ENCODE measurements at regions not wholly inside any gene's neighbourhood (a gene's known extent, or its start where the extent isn't known, plus 50 kb on each side); places are given as distances from the start of the nearest gene placed in this dataset.
"Not testable (repeated sequence)": the region's sequence is repeated elsewhere in the genome, so short reads cannot be mapped to it uniquely, and the experiment has no call there.

GRCh38 chr1:182259968-182260367 lies 131.6 kb downstream of the GLUL start:
- DNase-seq, result no peak

- peak in 1 of 2 donors; percentile 13 for DNase-seq
Observed at GRCh38 chr1:182259229-182259872, 132.2 kb downstream of the GLUL start.

GRCh38 chr1:182257369-182258063 lies 134.1 kb downstream of the GLUL start:
- no peak for DNase-seq

GRCh38 chr1:182256931-182257330 lies 134.7 kb downstream of the GLUL start:
- DNase-seq, result no peak

- DNase-seq, result no peak
Observed at GRCh38 chr1:182255494-182255893, 136.1 kb downstream of the GLUL start.

- no peak for DNase-seq
Observed at GRCh38 chr1:182253319-182253860, 138.2 kb downstream of the GLUL start.

- no peak for DNase-seq
Observed at GRCh38 chr1:182251561-182251960, 140.0 kb downstream of the GLUL start.

- no peak for DNase-seq
Observed at GRCh38 chr1:182249201-182249676, 142.4 kb downstream of the GLUL start.

GRCh38 chr1:182248721-182249120 lies 142.9 kb downstream of the GLUL start:
- DNase-seq, result no peak

GRCh38 chr1:182247813-182248212 lies 143.8 kb downstream of the GLUL start:
- not testable (repeated sequence) for DNase-seq

GRCh38 chr1:182246783-182247182 lies 144.8 kb downstream of the GLUL start:
- DNase-seq, result no peak

GRCh38 chr1:182245040-182245439 lies 146.6 kb downstream of the GLUL start:
- DNase-seq, result no peak

GRCh38 chr1:182244451-182244850 lies 147.1 kb downstream of the GLUL start:
- DNase-seq, result no peak

GRCh38 chr1:182242641-182243040 lies 148.9 kb downstream of the GLUL start:
- no peak for DNase-seq

GRCh38 chr1:182240085-182240484 lies 151.5 kb downstream of the GLUL start:
- DNase-seq, result no peak

- no peak for DNase-seq
Observed at GRCh38 chr1:182238421-182238820, 153.2 kb downstream of the GLUL start.

- DNase-seq, result no peak
Observed at GRCh38 chr1:182237329-182237728, 154.3 kb downstream of the GLUL start.

- DNase-seq, result no peak
Observed at GRCh38 chr1:182236651-182237077, 154.9 kb downstream of the GLUL start.

GRCh38 chr1:182235952-182236650 lies 155.5 kb downstream of the GLUL start:
- DNase-seq, result peak in 1 of 2 donors; percentile 10

GRCh38 chr1:182235604-182235951 lies 156.0 kb downstream of the GLUL start:
- no peak for DNase-seq

- DNase-seq, result no peak
Observed at GRCh38 chr1:182229921-182230491, 161.6 kb downstream of the GLUL start.

- no peak for DNase-seq
Observed at GRCh38 chr1:182229451-182229850, 162.1 kb downstream of the GLUL start.

GRCh38 chr1:182227864-182228547 lies 163.6 kb downstream of the GLUL start:
- DNase-seq, result no peak
